HG03469 (cell line): ENCODE measurements at regions not wholly inside any gene's neighbourhood (a gene's known extent, or its start where the extent isn't known, plus 50 kb on each side); places are given as distances from the start of the nearest gene placed in this dataset.

Experiments used
- ATAC-seq: cut with Tn5 transposase; IDR thresholded peaks from one replicate; pipeline ENCODE4 v1.9.1; 2021; ENCODE audit warnings: mild to moderate bottlenecking, moderate library complexity, moderate number of reproducible peaks; ENCODE audit not compliant: unreplicated experiment

GRCh38 chr2:18332477-18332876 is 228.0 kb downstream of the RDH14 start:
- ATAC-seq, result no peak

DNA sequence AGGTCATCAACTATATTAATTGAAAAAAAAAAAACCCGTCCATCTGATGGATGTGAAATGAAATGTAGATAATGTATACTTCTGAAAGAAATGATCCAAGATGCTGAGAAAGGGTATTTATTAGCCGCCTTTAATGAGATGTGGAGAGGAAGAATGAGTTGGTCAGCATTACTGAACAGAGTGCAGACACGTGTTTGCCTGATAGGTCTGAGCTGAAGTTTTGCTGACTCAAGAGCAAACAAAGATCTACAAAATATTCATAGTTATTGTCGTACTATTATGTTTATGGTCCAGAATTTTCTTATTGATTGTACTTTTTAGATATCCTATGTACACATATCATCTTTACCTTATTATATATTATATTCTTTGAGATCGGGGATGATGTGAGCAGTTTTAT is 235.3 kb downstream of the RDH14 start:
- no peak for ATAC-seq

DNA sequence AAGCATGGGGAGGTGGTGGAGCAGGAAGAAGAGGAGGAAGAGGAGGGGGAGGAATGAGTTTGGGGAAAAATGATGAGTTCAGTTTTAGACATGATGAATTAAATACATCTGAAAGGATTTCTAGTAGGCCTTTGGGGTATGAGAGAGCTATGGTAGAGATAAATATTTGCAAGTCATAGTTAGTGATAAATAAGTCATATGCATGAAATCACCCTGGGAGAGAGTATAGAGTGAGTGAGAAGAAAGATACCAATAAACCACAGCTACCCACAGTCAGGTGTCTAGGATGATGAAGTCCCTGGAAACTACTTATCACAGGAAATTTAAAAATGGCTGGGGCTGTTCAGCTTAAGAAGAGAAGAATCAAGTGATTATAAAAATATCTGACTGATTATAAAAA is 240.5 kb downstream of the RDH14 start:
- no peak for ATAC-seq

GRCh38 chr2:18317017-18317416 is 243.4 kb downstream of the RDH14 start:
- ATAC-seq, result no peak

DNA sequence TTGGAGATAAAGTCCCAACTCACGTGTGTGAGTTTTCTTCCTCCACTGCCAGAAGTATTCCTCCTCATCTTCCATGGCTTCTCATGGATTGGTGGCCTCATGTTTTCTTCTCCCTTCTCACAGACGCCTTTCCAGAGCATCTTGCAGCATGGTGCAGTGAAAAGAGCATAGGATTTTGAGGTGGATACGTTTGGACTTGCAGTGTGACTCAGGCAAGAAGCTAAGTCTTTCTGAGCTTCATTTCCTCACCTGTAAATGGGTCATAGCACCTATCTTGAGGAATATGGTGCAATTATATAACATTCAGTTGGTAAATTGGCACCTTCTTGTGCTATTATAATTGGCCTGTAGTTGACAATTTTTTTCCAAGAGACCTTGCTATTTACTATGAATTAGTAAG is 247.6 kb downstream of the RDH14 start:
- no peak for ATAC-seq

GRCh38 chr2:18311420-18312195 is 248.8 kb downstream of the RDH14 start:
- no peak for ATAC-seq

DNA sequence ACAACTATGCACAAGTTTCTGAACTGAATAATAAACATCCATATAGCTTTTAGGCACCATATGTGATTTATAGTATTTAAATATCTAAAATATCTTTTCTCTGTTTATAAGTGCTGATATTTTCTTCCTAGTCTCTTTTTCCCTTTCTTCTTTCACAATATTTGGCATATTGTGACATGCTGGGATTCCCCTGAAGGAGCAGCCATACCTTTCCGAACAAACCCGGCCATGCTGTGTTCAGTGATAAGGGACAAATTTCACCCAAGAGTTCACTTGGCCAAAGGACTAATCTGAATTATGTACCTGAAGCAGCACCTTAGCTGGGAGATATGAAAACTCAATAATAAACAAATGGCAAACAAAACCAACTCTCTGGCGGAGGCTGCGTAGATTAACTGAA is 250.8 kb downstream of the RDH14 start:
- ATAC-seq, result no peak

DNA sequence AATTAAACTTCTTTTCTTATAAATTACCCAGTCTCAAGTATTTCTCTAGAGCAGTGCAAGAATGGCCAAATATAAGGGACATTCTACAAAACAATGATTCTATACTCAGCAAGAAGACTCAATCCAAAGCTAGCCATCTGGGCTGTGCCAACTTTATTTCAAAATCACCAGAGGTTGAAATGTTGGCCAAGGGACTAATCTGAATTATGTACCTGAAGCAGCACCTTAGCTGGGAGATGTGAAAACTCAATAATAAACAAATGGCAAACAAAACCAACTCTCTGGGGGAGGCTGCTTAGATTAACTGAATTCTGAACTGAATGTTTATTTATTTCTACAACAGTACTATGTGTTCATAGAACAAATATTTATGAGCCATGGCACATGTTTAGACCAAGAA is 251.3 kb downstream of the RDH14 start:
- ATAC-seq, result no peak

DNA sequence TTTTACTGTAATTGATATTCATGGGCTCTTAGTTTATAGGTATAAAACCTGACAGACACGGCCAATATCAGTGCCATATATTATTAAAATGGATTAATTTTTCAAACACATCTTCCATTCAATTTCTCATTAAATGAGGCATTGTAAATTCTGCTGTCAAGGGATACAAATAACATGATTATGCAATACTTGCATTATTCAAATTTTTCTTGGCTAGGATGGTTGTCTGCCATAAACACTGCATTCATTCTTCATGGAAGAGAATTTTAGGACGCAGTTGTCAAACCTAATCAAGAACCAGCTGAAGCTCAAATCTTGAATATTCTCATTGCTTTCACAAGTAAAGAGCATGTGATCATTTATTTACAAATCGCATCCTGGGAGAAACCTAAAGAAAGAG is 255.6 kb downstream of the RDH14 start:
- no peak for ATAC-seq

DNA sequence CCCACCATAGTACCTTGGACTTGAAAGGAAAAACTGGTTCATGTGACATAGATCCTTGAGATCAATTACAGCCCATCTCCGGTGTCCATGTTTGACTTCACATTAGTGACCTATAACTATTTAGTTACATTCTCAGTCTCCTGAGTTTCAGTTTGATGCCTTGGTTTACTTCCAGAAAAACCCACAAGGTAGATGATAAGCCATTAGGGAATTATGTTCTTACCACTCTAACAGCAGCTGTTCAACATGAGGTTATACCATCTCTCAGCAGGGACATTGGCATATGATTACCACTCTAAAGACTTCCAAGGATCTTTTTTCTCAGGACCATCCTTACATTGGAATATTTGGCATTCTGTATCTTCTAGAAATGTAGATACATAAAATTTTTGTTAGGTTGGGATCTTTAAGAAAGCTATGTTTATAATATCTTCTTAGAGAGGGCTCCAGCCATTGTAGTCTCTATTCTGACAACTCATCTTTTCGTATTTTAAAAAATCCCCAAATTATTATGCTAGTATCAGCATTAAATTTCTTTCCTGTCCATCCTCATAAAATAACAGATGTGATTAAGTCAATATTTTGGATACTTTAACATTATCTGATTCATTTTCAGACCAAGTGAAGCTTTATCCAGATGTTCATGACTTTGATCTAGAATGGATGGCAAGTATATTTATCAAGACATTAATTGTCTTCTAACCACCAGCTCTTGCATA is 258.9 kb downstream of the RDH14 start:
- ATAC-seq, result no peak

- ATAC-seq, result no peak
These were observed 260.8 kb downstream of the RDH14 start for GRCh38 chr2:18299423-18300212.

GRCh38 chr2:18297534-18298058 is 262.9 kb downstream of the RDH14 start:
- no peak for ATAC-seq

DNA sequence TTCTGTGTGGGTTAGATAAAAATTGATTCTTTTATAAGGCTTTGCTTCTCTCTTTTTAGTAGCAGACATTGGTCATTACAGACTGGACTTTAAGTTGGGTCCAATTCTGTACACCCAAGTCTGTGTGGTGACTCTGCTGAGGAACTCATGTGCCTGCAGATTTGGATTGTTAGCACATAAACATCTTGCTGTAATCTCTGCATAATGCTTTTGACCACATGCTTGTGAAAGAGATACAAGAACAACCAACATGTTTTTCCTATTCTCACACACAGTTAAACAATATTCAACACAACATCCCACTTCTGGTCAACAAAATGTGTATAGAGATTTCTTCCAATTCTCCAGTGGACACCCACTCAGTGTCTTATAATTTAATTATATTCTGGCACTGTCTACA is 270.1 kb downstream of the RDH14 start:
- ATAC-seq, result no peak

DNA sequence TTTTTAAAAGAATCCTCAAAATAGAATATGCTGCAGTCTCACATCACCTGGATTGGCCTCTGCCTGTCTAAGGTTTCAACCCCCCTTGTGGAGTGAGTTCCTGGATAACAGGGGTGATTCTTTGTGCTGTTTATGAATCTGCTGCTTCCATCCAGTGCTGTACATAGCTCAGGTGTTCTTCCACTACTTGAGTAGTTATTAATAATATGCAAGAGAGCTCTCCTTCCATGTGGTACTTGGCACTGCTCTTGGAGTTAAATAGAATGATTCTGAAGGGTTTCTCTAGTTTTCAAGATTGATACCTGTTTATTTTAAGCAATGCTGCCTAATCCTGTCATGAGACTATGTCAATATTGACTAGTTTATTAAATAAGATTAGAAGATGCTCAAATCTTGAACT is 273.6 kb downstream of the RDH14 start:
- no peak for ATAC-seq

DNA sequence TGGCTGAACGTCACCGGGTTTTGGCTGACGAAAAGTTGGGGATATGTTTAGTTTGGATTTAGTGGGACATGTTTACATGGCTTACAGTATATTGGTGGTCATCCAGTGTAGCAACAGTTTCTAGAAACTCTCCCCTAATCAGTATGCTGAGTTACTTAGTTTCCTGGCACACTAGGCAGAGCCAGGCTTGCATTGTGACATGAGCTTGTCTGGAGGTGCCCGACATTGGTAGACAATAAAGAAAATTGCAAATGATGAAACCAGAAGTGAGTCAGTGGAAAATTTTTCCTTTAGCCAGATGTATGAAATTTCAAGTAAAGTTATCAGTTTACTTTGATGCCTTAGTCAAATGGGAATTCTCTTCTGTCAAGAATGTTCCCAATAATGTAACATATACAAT is 276.1 kb downstream of the RDH14 start:
- ATAC-seq, result no peak

DNA sequence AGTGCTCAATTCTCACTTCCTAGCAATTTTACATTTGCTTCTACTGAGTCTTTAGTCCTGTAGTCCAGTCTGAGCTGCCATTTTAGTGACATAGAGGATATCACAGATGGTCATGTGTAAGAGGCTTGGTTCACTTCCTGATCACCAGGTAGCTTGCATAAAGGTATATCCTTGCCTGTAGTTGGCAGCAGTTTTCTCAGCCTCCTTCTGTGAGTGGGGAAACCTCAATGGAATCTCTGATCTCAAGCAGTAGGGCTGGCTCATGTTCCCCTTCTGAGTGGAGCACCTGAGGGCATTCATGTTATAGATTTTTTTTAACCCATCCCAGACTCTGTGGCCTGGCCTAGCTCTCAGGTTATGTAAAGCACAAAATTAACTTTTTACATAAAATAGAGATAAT is 278.4 kb downstream of the RDH14 start:
- no peak for ATAC-seq

DNA sequence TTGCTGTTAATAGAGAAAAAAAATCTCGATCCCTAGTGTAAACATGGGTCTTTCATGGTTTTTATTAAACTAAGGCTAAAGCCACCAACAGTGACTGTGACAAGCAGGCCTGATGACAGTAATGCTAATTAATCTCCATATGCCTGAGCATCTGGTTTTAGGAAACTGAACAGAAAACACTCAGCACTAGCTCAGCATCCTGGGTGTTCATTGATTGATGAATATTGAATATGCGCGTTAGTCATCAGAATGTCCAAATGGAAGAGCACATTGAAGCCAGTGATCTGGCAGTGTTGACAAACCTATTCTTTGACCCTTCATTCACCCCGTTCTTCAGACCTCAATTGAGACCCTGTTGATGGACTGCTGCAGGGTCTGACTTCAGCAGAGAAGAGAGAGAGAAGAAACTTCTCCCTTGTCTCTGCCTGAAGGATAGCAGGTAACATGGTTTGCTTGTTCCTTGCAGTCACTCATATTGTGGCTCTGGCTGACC is 283.8 kb downstream of the RDH14 start:
- no peak for ATAC-seq

DNA sequence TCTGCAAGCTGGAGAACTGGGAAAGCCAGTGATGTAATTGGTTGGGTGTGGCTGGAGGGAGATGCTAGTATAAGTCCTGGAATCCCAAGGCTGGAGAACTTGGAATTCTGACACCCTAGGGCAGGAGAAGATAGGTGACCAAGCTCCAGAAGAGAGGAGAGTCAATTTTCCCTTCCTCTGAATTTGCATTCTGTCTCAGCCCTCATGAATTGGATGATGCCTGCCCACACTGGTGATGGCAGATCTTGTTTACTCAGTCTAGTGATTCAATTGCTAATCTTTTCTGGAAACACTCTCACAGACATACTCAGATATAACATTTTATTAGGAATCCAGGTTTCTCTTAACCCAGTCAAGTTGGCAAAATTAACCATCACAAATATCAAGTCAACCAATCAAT is 287.2 kb downstream of the RDH14 start:
- no peak for ATAC-seq

DNA sequence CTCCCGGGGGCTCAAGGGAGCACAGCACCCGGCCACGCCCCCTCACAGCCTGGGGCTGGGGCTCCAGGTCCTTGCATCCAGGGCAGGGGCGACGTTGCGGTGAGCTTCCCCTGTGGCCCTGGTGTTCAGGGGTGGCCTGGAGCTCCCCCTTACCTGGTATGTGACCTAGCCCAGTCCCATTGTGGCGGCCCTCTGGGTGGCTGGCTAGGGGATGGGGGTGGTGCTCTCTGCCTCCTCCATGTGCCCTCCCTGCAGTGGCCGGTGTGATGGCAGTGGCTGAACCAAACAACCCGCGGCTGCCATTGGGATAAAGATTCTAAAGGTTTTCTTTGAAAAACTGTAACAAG is 288.3 kb downstream of the RDH14 start:
- no peak for ATAC-seq

GRCh38 chr2:18271370-18272147 is 288.9 kb downstream of the RDH14 start:
- no peak for ATAC-seq

DNA sequence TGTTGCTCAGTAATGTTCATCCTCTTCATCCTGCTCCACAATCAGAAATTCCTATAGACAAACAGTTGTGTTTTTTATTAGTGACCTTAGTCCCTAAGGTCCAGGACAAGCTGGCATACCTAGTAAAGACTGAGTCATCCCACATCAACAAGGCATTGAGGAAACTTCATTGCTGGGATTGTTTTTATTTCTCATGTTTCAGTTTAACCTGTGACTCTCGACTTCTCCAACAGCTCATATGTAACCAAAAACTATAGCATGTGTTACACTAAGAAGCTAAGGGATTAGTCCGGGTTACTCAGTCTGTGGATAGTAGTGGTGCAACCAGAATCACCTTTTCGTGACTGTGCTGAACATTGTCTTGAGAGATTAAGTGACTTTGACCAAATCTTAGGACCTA is 292.1 kb downstream of the RDH14 start:
- ATAC-seq, result no peak
